GM23338 (cell line): ENCODE measurements at regions not wholly inside any gene's neighbourhood (a gene's known extent, or its start where the extent isn't known, plus 50 kb on each side); places are given as distances from the start of the nearest gene placed in this dataset.

ENCODE experiments used
- CREB1 ChIP-seq: fragments of 250-450 bp; sonication (Bioruptor Pico); IDR thresholded peaks from 2 replicates; pipeline ENCODE4 v1.5.0; 2020; ENCODE audit warnings: low read depth, mild to moderate bottlenecking, moderate library complexity
- CTCF ChIP-seq, 2 experiments: fragments of 200-600 bp in 1 of 2; sonication (generic) in 1 of 2; conservative IDR thresholded peaks; 2 replicates each; pipeline versions ENCODE4 v1.5.1 to v1.6.1; 2016 to 2017; ENCODE audit warnings: antibody characterized with exemption in 2 of 2, low read depth in 2 of 2, mild to moderate bottlenecking in 2 of 2, moderate library complexity in 1 of 2
- EZH2 ChIP-seq: fragments of 200-600 bp; sonication (generic); IDR thresholded peaks from one replicate; pipeline ENCODE4 v1.8.0; 2017; ENCODE audit warnings: antibody characterized with exemption, mild to moderate bottlenecking, low read depth; ENCODE audit not compliant: unreplicated experiment
- EZH2phosphoT487 ChIP-seq: fragments of 200-600 bp; sonication (generic); IDR thresholded peaks from one replicate; pipeline ENCODE4 v1.8.1; 2018; ENCODE audit warnings: antibody characterized with exemption; ENCODE audit not compliant: unreplicated experiment
- JUNB ChIP-seq: IDR thresholded peaks from one replicate; pipeline ENCODE4 v1.6.1; 2016; ENCODE audit warnings: antibody characterized with exemption; ENCODE audit not compliant: unreplicated experiment
- NANOG ChIP-seq: IDR thresholded peaks from 2 replicates; pipeline ENCODE4 v1.6.1; 2016; ENCODE audit warnings: antibody characterized with exemption, borderline replicate concordance
- POLR2AphosphoS5 ChIP-seq: IDR thresholded peaks from 2 replicates; pipeline ENCODE4 v1.6.1; 2016; ENCODE audit warnings: antibody characterized with exemption, low read depth
- STAT1 ChIP-seq: IDR thresholded peaks from one replicate; pipeline ENCODE4 v1.6.1; 2016; ENCODE audit warnings: antibody characterized with exemption; ENCODE audit not compliant: unreplicated experiment
- ZNF114 ChIP-seq: fragments of 250-450 bp; sonication (Bioruptor Pico); IDR thresholded peaks from 2 replicates; pipeline ENCODE4 v1.5.0; 2020; ENCODE audit warnings: mild to moderate bottlenecking, moderate library complexity
- ZNF331 ChIP-seq: fragments of 250-450 bp; sonication (Bioruptor Pico); IDR thresholded peaks from 2 replicates; pipeline ENCODE4 v1.5.0; 2020; ENCODE audit warnings: low read depth, mild to moderate bottlenecking, moderate library complexity
- TF ChIP-seq, protein P1 (sequence below): IDR thresholded peaks from one replicate; pipeline ENCODE4 v1.6.1; 2018; ENCODE audit warnings: antibody characterized with exemption; ENCODE audit not compliant: unreplicated experiment
- TF ChIP-seq, protein P2 (sequence below): IDR thresholded peaks from 2 replicates; pipeline ENCODE4 v1.6.1; 2016; ENCODE audit warnings: antibody characterized with exemption

- TF ChIP-seq CTCF (conservative IDR thresholded peaks at IDR 0.05; ENCODE audit: low read depth in 2 of 2) (no peak), POLR2AphosphoS5 (no peak), EZH2 (no peak), EZH2phosphoT487 (no peak), JUNB (no peak), NANOG (no peak), ZNF331 (CRISPR knock-in tag) (no peak), CREB1 (CRISPR knock-in tag) (no peak), ZNF114 (CRISPR knock-in tag) (no peak), STAT1 (no peak)
- TF ChIP-seq, protein P1, sequence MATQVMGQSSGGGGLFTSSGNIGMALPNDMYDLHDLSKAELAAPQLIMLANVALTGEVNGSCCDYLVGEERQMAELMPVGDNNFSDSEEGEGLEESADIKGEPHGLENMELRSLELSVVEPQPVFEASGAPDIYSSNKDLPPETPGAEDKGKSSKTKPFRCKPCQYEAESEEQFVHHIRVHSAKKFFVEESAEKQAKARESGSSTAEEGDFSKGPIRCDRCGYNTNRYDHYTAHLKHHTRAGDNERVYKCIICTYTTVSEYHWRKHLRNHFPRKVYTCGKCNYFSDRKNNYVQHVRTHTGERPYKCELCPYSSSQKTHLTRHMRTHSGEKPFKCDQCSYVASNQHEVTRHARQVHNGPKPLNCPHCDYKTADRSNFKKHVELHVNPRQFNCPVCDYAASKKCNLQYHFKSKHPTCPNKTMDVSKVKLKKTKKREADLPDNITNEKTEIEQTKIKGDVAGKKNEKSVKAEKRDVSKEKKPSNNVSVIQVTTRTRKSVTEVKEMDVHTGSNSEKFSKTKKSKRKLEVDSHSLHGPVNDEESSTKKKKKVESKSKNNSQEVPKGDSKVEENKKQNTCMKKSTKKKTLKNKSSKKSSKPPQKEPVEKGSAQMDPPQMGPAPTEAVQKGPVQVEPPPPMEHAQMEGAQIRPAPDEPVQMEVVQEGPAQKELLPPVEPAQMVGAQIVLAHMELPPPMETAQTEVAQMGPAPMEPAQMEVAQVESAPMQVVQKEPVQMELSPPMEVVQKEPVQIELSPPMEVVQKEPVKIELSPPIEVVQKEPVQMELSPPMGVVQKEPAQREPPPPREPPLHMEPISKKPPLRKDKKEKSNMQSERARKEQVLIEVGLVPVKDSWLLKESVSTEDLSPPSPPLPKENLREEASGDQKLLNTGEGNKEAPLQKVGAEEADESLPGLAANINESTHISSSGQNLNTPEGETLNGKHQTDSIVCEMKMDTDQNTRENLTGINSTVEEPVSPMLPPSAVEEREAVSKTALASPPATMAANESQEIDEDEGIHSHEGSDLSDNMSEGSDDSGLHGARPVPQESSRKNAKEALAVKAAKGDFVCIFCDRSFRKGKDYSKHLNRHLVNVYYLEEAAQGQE = no peak
- TF ChIP-seq, protein P2, sequence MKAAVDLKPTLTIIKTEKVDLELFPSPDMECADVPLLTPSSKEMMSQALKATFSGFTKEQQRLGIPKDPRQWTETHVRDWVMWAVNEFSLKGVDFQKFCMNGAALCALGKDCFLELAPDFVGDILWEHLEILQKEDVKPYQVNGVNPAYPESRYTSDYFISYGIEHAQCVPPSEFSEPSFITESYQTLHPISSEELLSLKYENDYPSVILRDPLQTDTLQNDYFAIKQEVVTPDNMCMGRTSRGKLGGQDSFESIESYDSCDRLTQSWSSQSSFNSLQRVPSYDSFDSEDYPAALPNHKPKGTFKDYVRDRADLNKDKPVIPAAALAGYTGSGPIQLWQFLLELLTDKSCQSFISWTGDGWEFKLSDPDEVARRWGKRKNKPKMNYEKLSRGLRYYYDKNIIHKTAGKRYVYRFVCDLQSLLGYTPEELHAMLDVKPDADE = no peak
Observed at GRCh38 chr5:121748686-121749085, 103.0 kb upstream of the FTMT start.
